Hypothalamus (tissue), 51 donors: ENCODE measurements at regions not wholly inside any gene's neighbourhood (a gene's known extent, or its start where the extent isn't known, plus 50 kb on each side); places are given as distances from the start of the nearest gene placed in this dataset.

Source experiments
- DNase-seq, 51 donors: peaks; one replicate each; lab custom pipeline; 2025; lab: John Stamatoyannopoulos, UW

DNA sequence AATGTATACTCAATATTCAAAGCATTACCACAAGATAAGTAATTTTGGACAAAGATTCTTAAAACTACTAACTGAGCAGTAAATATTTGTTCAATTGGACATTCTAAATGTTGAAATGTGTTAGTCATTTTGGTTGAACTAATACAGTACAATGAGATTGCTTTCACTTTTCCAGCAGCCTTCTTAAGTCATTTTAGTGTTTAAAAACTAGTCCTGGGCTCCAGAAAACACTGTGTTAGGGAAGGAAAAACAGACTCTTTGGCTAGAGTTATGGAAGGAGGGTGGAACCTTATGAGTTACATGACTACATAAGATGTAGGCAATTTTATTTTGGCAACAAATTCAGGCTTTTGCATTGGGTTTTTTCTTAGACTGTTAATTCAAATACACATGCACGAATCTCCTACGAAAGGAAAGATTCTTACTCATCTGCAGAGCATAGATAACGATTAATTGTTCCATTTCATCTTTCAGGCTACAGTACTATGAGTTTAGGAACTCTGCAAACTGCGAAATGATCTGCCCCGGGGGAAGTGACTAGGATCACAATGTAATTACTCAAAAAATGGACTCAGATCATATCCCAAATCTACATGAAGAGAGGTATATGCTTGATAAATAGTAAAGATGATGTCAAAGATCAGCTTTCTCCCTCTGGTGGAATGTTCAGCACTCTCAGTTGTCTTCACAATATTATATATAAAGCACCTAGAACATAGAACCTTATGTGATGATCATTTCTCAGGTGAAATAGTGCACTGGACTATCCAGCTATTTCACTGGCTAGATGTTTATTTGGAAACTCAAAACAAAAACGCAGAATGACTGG lies 492.8 kb upstream of the MDFIC2 start:
- no peak for DNase-seq

DNA sequence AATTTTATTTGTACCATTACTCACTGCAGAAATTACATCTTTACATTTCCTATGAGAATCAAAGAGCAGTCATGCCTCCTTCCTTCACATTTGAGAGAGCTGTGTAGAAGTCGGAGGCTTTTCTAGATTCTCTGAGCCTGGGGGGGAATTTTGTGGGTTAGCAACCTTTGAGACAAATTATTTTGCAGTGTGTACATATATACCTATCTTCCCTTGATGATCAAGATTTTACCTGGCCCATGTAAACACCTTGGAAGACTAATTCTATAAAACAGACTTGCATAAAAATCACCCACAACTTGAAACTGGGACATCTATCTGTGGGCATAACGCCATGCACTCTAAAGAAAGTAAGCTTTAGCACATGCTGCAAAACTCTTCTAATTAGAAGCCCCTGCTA lies 491.5 kb upstream of the MDFIC2 start:
- no peak for DNase-seq

DNA sequence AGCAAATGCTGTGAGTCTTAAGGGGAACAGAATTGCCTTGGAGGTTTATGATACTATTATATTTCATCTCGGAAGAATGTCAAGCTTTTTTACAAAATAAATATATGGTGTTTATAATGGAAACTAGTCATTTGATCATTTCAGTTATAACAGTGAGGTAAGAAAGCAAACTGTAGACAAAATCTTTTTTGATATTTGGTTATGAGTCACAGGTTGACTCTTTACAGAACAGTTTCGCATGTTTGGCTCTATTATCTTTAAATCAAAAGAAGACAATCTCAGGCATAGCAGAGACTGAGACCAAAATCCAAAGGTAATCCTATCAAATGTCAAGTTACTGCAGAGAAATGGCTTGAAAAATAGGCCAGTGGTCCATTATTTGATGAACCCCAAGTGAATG lies 490.9 kb upstream of the MDFIC2 start:
- DNase-seq = no peak

DNA sequence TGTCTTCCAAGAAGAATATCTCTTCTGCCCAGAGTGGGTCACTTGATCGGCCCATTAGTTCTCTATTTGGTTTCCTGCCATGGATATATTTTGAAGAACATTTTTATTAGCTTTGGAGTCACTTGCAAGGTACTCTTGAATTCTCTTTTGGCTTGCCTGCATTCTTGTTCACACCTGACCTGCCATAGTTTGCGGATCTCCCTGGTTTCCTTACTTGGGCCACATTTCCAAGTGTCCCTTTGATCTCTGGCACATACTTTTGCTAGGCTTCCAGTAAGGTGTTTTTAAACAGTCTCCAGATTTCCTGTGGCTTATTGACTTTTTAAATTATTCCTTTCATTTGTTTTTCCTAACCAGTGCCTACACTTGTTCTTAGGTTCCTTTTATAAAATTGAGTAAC lies 488.5 kb upstream of the MDFIC2 start:
- no peak for DNase-seq

DNA sequence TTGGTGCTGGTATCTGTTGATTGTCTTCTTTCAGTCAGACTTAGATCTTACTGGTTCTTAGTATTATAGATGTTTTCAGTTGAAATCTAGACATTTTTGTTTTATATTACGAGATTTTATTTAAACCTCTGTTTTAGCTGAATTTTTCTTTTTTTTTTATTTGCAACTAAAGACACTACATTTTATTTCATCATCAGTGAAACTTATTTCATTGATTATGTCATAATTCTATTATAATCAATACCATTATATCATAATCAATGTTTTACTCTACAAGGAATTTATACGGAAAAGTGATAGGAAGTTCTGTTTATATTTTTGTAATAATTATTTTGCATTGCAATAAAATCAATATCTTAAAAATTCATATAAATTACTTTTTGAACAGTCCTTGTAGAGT lies 477.4 kb upstream of the MDFIC2 start:
- no peak for DNase-seq

DNA sequence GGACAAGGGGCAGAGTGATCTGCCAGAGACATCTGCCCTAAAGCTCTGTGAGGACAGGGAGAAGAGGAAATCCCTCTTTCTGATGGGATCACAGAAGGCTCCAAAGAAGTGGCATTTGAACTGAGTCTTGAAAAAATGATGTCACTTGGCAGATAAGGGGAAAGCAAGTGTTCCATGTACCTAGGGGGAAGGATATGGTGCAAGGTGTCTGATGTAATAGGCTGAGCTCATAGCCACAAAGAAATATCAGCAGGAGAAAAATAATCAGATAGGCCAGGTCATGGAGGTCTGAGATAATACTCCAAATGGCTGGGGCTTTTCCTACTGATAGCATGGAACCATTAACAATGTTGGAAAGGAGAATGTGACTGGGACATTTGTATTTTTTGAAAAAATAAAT lies 468.4 kb upstream of the MDFIC2 start:
- DNase-seq = no peak

DNA sequence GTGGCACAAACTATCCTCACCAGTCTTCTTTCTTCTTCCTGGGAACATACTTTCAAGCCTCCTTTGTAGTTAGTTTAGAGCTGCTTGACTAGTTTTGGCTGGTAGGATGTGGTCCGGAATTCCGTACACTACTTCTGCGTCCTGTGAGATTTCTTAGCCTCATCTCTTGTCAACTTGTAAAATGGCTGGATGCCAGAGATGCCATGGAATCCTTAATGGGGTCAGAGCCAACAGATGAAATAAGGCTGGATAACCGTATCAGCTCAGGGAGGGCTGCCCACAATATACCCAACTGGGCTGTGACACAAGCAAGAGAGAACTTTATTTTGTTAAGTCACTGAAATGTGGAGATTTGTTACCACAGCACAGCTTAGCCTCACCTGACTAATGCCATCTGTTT lies 466.9 kb upstream of the MDFIC2 start:
- no peak for DNase-seq

DNA sequence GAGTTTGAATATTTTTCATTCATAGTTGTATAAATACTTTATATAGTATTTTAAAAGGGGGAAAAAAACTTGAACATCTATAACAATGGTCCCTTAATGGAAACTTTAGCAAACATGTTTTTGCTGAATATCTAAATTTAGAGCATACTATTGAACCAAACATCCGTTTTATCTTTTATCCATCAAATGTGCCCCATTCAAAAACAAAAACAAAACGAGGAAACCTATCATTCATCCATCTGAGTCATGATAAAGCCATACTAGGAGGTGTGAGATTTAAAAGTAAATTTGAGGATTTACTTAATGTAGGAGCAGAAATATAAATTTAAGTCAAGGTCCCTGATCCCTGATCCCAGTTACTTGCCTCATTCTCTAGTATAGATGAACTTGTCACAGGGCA lies 463.6 kb upstream of the MDFIC2 start:
- DNase-seq = no peak

DNA sequence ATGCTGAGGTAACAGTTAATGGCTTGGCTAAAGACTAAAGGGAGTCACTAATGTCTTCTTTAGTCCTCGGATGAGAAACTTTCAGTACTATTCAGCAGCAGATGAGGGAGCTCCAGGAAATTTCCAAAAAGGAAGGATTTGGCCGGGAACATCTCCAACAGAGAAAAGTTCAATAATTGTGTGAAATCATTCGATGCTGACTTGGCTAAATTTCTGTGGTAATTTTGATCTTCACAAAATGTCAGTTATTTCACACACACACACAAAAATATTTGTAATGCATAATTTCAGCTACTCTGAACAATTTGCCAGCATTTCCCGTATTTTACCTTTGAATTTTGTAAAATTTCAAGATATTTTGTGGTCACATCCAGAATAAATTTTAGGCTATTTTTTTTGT lies 462.8 kb upstream of the MDFIC2 start:
- no peak for DNase-seq

DNA sequence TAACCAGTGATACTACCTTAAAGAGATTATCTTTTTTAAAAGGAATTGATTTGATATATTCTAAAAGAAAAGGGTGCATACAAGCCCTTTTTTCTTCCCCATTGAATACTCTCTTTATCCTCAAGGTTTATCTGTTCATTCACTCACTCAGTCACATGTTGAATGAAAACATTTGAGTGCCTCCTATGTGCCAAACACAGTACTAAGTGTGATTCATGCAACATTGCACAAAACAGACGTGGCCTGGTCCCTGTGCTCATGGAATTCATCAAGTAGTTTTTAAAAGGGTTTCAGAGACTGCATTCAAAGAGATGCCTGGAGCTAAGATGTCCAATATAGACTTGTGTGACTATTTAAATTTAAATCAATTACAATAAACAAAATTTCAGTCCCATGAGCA lies 462.2 kb upstream of the MDFIC2 start:
- DNase-seq = no peak

DNA sequence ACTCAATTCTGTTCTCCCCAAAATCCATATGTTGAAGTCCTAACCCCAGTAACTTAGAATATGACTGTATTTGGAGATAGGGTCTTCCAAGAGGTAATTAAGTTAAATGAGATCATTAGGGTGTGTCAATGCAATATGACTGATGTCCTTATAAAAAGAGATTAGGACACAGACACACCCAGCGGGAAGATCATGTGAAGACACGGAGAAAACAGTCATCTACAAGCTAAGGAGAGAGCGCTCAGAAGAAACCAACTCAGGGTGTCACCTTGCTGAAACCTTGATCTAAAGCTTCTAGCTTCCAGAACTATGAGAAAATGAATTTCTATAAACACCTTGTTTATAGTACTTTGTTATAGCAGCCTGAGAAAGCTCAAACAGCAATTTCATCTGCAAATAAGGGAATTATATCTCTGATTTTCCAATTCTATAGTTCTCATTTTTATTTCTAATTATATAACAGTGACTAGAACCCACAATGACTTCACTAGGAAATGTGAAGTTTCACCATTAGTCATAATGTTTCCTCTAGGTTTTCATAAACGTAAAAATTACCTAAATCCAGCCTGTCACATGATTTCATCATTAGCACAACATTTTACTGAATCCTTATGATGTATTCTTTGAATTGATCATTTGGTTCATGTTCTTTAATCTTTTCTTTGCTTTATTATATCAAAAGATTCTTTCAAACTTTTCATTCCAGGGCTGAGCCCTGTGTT lies 459.1 kb upstream of the MDFIC2 start:
- no peak for DNase-seq

DNA sequence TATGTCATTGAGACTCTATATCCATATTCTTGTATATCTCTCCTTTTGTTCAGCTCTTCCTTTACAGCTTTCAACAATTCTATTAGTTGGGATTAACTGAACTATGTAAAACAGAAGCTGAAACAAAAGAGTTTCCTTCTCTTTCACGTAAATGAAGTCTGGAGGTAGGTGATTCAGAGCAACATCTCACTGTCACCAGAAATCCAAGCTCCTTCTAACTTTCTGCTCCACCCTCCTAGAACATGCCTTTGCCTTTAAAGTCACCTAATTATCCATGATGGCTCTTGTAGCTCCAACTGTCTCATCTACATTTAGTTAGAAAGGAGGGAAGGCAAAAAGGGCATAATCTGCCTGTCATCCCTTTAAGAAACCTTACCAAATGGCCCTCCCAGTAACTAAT lies 458.2 kb upstream of the MDFIC2 start:
- no peak for DNase-seq

DNA sequence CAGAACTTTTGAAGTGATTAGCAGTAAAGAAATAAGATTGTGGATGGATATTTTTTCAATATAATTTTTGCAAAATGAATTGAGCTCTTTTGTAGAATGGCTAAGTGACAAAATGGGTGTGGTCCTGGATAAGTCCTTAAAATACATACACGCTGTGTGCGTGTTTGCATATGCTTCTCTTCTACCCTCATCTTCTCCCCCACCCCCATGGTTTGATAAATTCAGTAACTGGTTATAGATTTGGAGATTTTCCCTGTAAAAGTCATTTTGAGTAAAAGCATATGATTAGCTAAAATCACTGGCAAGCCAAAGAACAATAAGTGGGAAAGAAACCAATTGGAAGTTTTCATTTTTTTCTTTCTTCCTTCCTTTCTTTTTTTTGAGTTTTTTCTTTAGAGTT lies 453.9 kb upstream of the MDFIC2 start:
- DNase-seq = no peak

DNA sequence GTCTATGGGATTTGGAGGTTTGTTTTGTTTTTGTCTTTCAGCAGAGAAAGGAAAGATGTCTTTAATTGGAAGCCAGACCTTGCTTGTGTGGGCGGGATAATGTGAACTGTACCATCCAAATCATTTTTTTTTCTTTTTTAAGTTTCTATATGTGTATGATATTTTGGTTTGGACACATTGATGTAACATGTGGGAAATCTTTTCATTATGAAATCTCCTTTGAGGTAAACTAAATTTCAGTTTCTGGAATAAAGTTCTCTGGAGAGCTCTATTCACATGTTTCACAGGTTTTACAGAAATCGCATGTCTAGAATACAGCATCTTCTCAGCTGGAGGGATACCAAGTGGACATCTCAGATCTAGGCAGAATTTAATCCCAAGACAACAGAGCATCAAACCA lies 451.5 kb upstream of the MDFIC2 start:
- DNase-seq = no peak

DNA sequence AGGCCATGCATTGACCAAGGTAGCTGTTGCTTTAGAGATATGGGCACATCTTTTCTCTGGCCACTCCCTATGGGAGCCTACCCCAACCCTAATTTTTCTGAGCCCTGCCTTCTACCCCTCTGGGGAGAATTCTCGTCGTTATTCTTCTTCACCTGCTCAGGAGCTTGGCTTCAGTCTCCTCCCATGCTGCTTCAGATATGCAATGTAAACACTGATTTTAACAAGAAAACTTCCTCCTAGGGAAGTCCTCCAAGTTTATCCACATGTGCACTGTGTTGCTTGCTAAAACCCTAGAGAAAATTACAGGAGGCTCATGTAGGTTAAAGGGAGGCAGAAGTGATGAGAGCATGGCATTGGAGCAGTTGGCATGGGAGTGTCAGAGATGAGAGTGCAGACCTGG lies 445.2 kb upstream of the MDFIC2 start:
- DNase-seq = no peak

DNA sequence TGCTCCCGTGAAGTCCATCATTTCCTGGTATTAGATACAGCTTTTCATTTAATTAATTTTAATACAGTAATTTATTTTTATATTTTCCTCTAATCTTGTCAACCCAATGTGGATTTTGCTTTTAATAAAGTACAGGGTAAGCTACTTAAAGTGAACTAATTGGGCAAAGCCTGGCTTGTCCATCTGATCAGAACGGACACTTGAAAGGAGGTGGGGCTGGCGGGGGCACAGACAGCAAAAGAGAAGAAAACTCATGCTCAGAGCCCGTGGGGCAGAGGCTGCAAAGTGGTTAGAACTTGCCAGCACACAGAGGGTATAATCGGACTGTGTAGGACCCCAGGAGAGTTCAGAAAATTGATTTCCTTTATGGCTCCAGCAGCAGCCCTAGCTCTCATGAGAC lies 443.1 kb upstream of the MDFIC2 start:
- no peak for DNase-seq

DNA sequence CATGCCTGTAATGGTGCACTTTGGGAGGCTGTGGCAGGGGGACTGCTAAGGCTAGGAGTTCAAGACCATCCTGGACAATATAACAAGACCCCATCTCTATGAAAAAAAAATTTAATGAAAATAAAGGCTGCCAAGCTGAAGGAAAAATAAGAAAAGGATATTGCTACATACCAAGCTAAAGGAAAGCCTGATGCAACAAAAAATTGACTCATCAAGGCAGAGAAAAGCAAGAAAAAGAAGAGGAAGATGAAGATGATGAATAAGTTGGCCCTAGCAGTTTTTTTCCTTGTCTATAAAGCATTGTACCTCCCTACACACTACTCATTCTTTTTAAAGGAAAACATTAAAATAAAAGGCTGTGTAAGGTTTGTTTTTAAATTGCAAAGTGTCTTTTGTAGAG lies 441.9 kb upstream of the MDFIC2 start:
- no peak for DNase-seq

DNA sequence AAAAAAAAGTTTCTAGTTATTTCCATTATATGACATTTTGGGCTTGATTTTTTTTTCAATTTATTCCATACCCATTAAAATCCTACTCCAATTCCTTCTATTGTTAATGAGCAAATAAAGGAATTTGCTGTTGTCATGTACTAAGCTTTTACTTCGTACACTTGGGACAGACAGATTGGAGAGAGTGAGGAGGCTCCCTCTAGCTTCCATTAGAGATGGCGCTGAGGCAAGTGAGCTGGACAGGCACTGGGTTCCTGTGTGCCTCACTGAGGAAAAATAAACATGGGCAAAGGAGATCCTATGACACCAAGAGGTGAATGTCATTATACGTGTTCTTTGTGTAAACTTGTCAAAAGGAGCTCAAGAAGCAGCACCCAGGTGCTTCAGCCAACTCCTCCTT lies 441.1 kb upstream of the MDFIC2 start:
- no peak for DNase-seq

DNA sequence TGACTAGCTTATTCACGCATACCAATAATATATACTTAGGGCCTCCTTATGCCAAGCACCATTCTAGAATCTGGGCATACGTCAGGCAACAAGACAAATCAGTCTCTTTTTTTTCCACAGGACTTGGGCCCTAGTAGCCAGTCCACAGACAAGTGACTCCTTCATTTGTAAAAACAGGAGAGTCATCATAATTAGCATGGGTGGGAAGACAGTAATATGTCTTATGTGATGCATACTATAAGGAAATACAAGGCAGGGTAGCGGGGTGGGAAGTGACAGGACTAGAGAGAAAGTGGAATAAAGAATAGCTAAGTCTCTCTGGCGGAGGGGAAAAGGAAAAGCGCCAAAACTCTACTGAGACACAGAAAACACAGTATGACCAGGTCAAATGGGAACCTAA lies 439.6 kb upstream of the MDFIC2 start:
- DNase-seq = no peak

DNA sequence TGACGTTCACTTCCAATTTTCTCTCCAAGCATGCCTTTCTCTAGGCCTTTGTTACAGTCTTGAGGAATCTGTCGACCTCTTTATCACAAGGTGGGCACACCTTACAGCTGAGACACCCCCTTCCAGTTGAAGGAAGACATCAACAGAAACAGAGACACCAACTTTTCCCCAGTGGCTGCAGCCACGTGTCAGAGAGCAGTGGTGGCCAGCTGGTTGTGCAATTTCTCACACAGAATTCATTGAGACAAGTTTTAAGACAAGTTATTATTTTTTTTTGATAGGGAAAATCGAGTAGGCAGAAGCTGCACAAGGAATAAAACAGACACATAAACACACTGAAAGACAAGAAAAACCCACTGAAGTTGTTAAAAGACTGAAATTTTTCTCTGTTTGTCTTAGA lies 436.7 kb upstream of the MDFIC2 start:
- no peak for DNase-seq

DNA sequence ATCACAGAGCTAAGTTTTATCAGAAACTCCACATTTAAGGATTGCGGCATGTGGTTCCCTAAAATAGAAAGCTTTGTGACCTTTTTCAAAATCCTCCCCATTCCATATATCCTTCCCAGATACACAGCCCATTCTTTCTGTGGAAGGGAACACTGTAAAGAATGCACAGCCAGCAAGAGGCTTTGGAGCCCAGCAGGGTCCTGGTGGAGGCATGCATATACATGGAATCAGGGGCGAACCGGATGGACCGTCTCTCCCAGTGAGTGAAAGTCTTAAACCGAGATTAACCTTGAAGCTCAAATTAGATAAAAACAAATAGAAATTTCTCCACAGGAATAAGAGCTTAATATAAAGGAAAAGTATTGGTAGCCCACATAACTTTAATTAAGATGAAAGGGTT lies 436.2 kb upstream of the MDFIC2 start:
- DNase-seq = no peak

DNA sequence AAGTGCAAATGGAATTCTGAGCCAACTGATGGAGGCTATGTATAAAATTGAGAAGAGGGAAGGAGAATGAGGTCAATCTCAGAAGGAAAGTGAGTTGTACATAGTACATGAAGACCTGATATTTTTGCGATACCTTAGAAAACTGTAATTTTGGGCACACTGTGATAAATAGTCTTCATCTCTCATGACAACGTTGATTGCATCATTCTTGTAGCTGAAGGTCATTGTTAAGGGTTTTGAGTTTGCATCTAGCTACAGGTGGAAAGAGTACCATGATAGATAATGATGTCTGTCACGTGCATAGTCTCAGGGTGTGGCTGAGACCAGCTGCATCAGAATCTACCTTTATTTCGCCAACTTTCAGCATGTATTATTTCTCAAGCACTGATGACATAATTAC lies 435.4 kb upstream of the MDFIC2 start:
- DNase-seq = no peak

DNA sequence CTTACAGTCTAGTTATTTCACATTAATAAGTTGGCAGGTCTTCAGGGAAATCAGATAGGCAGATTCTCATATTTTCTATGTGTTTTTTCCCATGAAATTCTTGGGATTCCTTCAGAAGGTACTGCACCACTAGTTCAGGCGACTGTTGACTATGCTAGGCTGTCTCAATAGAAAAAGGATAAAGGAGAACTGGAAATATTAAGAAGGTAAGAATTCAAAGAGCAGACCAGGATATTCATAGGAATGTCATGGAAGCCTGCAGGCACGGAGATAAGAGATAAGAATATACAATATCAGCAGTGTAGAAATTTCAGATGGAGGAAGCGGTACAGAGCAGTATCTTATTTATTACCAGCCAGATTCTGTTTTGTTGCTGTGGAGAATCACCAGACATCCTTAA lies 432.1 kb upstream of the MDFIC2 start:
- no peak for DNase-seq
